Effector memory CD8-positive, alpha-beta T cell (primary cell): ENCODE measurements at regions not wholly inside any gene's neighbourhood (a gene's known extent, or its start where the extent isn't known, plus 50 kb on each side); places are given as distances from the start of the nearest gene placed in this dataset.
A peak's percentile ranks its signal among the peaks of the same experiment; 100 is the strongest.

Experiments
- ATAC-seq: fragments of 150-1000 bp; cut with Tn5 transposase; replicated peaks from 2 replicates; pipeline ENCODE4 v1.10.0; 2021; ENCODE audit warnings: mild to moderate bottlenecking, moderate library complexity
- DNase-seq, 3 experiments: peaks; one replicate each; pipeline ENCODE4 v3.0.0; 2021
- H3K27ac Mint-ChIP-seq, 2 donors: one replicate each; pipeline ENCODE4 v1.8.0; 2022; ENCODE audit warnings: mild to moderate bottlenecking in 2 of 2, mixed read lengths in 2 of 2, moderate library complexity in 2 of 2
- H3K27me3 Mint-ChIP-seq, 2 donors: one replicate each; pipeline ENCODE4 v1.8.0; 2022; ENCODE audit warnings: mixed read lengths in 2 of 2
- H3K36me3 Mint-ChIP-seq: one replicate; pipeline ENCODE4 v1.8.0; 2022; ENCODE audit warnings: mild to moderate bottlenecking, moderate library complexity, mixed read lengths; ENCODE audit not compliant: insufficient read depth
- H3K4me1 Mint-ChIP-seq, 2 donors: one replicate each; pipeline ENCODE4 v1.8.0; 2022; ENCODE audit warnings: low read depth in 2 of 2, mixed read lengths in 2 of 2
- H3K4me3 Mint-ChIP-seq, 2 donors: one replicate each; pipeline ENCODE4 v1.8.0; 2022; ENCODE audit warnings: mild to moderate bottlenecking in 2 of 2, mixed read lengths in 2 of 2, moderate library complexity in 2 of 2
- H3K9me3 Mint-ChIP-seq, 2 donors: one replicate each; pipeline ENCODE4 v1.8.0; 2022; ENCODE audit warnings: mixed read lengths in 2 of 2

DNA sequence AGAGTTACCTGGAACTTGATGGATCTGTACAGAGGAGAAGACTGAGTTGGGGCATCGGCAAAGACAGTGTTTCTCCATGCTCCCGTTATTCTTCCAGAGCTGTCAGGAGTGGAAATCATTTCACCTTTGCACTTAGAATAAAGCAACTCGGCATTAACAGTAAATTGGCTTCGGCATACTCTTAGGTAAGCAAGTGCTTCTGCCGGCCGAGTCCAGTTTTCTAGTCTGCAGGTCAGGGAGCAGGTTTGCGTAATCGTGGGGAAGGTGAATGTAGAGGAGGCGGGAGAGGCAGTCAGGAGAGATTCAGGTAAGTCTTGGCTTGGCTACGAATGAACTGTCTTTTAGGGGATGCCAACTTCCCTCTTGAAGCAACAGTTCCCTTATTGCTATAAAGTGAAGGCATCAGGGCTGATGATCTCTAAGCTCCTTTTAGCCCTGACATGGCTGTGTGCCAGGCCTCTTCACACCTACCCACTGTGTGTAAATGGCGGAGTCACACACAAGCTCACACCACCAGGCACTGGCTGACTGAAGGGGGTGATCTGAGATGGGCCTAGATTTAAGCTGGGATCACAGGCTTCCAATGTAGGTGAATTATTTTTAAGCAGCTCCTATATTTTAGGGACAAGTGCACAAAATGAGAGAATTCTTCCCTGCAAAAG is 127.1 kb downstream of the GATA3 start:
- DNase-seq (no peak), ATAC-seq (no peak)
- peak overlapping the region in 1 of 2 donors; percentile 6 for H3K4me3 Mint-ChIP-seq
- peak overlapping the region; percentile 14 to 84 for H3K27ac Mint-ChIP-seq
- H3K27me3 Mint-ChIP-seq = no peaks in the 10 kb centered on the region
- H3K4me1 Mint-ChIP-seq = peaks cover 24 to 27% of the 10 kb centered on the region in 2 donors
- H3K36me3 Mint-ChIP-seq = peaks cover 7% of the 10 kb centered on the region
- H3K9me3 Mint-ChIP-seq = no peaks in the 10 kb centered on the region

DNA sequence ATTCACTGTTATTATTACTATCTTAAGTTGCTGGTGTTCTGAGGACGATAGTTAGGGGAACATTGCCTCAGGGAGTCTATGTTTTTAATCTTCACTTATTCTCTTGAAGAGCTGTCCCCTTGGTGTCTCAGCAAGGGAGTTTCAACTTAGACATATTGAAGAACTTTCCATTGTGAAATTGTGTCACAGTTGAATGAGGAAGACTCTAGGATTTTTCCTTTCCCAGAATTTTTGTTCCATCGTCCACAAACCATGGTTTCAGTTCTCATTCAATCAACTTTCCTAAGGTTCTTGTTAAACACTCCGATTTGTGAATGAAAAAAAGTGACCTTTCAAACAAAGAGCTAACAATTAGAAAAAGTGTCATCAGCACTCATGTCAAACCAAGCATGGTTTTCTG is 128.3 kb downstream of the GATA3 start:
- peak overlapping the region; percentile 81 to 84 for H3K27ac Mint-ChIP-seq
- no peaks in the 10 kb centered on the region for H3K9me3 Mint-ChIP-seq
- H3K36me3 Mint-ChIP-seq = peaks cover 7% of the 10 kb centered on the region
- ATAC-seq = no peak
- peak overlapping the region; percentile 12 to 25 for H3K4me3 Mint-ChIP-seq
- H3K27me3 Mint-ChIP-seq = peaks cover 0 to under 1% of the 10 kb centered on the region in 2 donors
- no peak for DNase-seq
- peaks cover 24 to 27% of the 10 kb centered on the region in 2 donors for H3K4me1 Mint-ChIP-seq

DNA sequence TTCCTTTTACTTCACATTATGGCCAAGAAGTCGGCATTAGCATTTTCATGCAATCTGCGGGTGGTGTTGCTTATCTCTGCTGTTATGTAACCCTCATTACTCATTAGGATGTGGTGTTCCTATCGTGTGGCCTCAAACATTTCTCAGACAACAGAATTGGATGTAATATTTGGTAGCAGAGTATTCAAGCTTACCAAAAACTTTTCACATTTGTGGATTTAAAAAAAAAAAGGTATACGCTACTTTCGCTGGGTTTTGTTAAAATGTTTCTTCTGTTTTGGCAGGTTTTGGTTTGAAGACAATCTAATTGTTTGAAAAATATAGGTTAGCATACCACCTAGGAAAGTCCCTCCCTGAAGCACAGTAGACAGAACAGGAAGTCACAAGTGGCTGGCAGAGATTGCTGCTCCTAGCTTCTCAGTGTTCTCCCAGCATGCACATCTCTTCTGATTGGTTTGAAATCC is 128.8 kb downstream of the GATA3 start:
- peaks cover 24 to 27% of the 10 kb centered on the region in 2 donors for H3K4me1 Mint-ChIP-seq
- DNase-seq (peak; percentile 42 to 49 (median 43)), ATAC-seq (peak; percentile 92)
- peak overlapping the region; percentile 81 to 84 for H3K27ac Mint-ChIP-seq
- peaks cover 7% of the 10 kb centered on the region for H3K36me3 Mint-ChIP-seq
- no peaks in the 10 kb centered on the region for H3K9me3 Mint-ChIP-seq
- H3K4me3 Mint-ChIP-seq = peak overlapping the region; percentile 12 to 25
- H3K27me3 Mint-ChIP-seq = peaks cover 0 to 5% of the 10 kb centered on the region in 2 donors

DNA sequence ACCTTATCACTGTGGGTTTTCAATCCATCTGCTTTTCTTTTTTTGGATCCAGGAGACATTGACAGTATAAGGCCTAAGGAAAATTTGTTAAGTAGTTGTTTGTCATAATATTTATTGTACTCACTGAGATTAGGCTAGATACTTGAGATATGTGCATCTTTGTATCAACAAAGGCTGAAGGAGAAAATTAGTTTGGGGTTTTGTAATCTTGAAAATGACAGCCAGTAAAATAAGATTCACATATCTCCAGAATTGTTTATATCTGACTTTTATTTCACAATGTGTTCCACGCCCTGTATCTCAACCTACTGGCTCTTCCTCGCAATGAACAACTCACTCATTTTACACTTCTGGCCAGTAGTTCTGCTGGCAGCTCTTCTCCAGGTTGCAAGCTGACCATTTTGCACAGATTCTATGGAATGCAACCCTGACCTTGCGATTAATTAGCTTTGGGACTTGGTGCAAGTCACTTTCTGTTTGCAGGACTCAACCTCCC is 132.7 kb downstream of the GATA3 start:
- no peak overlapping the region for H3K4me3 Mint-ChIP-seq
- DNase-seq = no peak
- H3K27me3 Mint-ChIP-seq = peaks cover 10 to 17% of the 10 kb centered on the region in 2 donors
- no peak for ATAC-seq
- peaks cover 7% of the 10 kb centered on the region for H3K36me3 Mint-ChIP-seq
- H3K9me3 Mint-ChIP-seq = no peaks in the 10 kb centered on the region
- peaks cover 25 to 26% of the 10 kb centered on the region in 2 donors for H3K4me1 Mint-ChIP-seq
- H3K27ac Mint-ChIP-seq = no peak overlapping the region

DNA sequence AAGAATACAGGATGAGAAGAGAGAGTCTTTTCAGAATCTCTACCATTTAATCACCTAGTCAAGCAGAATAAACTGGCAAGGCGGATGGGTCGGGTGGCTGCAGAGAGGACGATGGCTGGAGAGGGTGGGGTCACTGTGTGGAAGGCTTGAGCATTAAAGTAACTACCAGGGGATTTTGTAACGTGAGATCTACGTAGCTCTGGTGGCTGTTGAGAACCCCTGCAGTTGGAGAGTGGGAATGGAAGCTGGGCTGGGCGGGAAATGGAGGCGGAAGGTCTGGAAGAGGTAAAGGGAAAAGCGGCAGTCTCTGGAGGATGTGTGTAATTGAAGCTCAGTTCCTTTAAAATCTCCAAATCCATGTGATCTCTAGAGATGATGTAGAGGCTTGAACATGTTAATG is 135.0 kb downstream of the GATA3 start:
- peak overlapping the region in 1 of 2 donors; percentile 14 for H3K27ac Mint-ChIP-seq
- no peak for ATAC-seq
- no peaks in the 10 kb centered on the region for H3K36me3 Mint-ChIP-seq
- no peaks in the 10 kb centered on the region for H3K9me3 Mint-ChIP-seq
- DNase-seq = no peak
- peaks cover 8 to 12% of the 10 kb centered on the region in 2 donors for H3K4me1 Mint-ChIP-seq
- peaks cover 10 to 17% of the 10 kb centered on the region in 2 donors for H3K27me3 Mint-ChIP-seq
- no peak overlapping the region for H3K4me3 Mint-ChIP-seq

DNA sequence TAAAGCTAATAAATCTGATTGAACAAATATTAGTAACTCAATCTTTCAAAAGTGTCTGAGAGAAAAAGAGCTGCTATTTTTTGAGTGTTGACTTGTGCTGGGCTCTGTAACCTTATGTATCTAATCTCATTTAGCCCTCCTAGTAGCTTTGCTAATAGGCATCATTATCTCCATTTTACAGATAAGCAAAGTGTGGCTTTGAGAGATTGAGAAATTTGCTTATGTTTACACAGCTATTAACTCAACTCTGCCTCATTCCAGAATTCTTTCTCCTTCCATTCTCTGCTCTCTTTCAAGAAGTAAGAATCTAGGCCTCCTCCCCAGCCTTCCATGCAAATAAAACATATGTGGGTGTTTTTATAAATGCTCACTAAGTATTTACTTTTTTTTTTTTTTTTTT is 137.8 kb downstream of the GATA3 start:
- H3K4me3 Mint-ChIP-seq = no peak overlapping the region
- ATAC-seq = no peak
- peaks cover 10 to 17% of the 10 kb centered on the region in 2 donors for H3K27me3 Mint-ChIP-seq

DNA sequence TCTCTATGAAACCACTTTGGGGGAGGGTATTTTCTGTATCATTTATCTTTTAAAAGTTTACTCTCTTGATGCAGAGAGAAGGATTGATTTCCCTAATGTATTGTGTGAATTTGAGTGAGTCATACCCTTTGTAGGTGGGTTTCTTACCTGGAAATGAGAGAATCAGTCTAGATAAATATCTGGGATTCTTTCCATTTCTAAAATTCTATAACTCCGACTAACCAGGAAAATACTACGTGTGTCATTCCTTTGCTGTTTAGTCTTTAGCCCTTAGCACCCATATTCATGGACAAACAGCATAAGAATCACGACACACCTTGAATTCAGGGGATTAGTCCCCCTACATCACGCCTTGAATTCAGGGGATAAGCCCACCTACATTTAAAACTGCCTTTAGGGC is 139.1 kb downstream of the GATA3 start:
- no peak overlapping the region for H3K4me3 Mint-ChIP-seq
- H3K9me3 Mint-ChIP-seq = no peaks in the 10 kb centered on the region
- no peak overlapping the region for H3K27ac Mint-ChIP-seq
- peaks cover 5 to 8% of the 10 kb centered on the region in 2 donors for H3K4me1 Mint-ChIP-seq
- DNase-seq = no peak
- no peak for ATAC-seq
- peaks cover 9 to 10% of the 10 kb centered on the region in 2 donors for H3K27me3 Mint-ChIP-seq
- no peaks in the 10 kb centered on the region for H3K36me3 Mint-ChIP-seq

More for the DNA sequence above, 137.8 kb downstream of the GATA3 start:
- DNase-seq = no peak
- H3K4me1 Mint-ChIP-seq = peaks cover 5 to 8% of the 10 kb centered on the region in 2 donors
- no peaks in the 10 kb centered on the region for H3K9me3 Mint-ChIP-seq
- H3K27ac Mint-ChIP-seq = no peak overlapping the region
- H3K36me3 Mint-ChIP-seq = no peaks in the 10 kb centered on the region

DNA sequence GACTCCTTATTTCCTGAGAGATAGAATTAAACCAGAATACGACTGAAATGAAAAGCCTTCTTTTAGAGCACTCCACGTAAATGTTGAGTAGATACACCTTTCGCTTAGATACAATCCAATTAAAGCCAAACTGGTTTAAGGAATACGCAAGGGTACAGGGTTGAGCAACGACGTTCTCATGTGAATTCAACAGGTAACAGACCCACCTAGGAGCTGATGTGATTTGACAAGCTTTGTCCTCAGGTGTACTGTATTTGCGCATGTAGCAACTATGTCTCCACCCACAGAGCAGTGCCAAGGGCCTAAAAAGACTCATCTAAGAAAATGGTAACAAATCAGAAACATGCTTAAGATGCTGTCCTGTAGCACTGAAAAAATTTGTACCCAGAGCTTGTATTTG is 139.6 kb downstream of the GATA3 start:
- H3K27me3 Mint-ChIP-seq = peaks cover 5 to 6% of the 10 kb centered on the region in 2 donors
- no peak for DNase-seq
- ATAC-seq = no peak
- H3K36me3 Mint-ChIP-seq = no peaks in the 10 kb centered on the region
- no peaks in the 10 kb centered on the region for H3K9me3 Mint-ChIP-seq
- H3K4me3 Mint-ChIP-seq = no peak overlapping the region
- no peak overlapping the region for H3K27ac Mint-ChIP-seq
- peaks cover 2 to 5% of the 10 kb centered on the region in 2 donors for H3K4me1 Mint-ChIP-seq

DNA sequence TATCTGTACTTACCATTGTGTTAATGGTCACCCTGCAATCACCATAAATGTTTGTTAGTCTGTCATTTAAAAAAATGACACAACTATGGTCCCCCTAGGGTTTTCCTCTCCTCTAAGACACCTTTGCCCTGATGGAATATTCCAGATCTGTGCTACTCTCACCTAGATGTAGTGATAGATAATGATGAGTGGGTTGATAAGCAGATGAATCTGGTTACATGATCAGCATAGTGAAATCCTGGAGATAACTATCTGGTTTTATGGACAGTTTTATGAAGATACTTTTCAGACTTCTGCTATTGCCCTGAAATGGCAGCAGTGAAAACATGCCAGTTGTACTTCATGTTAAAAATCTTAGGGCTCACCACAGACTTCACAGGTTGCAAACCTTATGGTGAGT is 152.4 kb downstream of the GATA3 start:
- H3K4me1 Mint-ChIP-seq = peaks cover 0 to 4% of the 10 kb centered on the region in 2 donors
- no peaks in the 10 kb centered on the region for H3K9me3 Mint-ChIP-seq
- DNase-seq (no peak), ATAC-seq (no peak)
- H3K36me3 Mint-ChIP-seq = no peaks in the 10 kb centered on the region
- no peak overlapping the region for H3K4me3 Mint-ChIP-seq
- H3K27me3 Mint-ChIP-seq = no peaks in the 10 kb centered on the region
- no peak overlapping the region for H3K27ac Mint-ChIP-seq

DNA sequence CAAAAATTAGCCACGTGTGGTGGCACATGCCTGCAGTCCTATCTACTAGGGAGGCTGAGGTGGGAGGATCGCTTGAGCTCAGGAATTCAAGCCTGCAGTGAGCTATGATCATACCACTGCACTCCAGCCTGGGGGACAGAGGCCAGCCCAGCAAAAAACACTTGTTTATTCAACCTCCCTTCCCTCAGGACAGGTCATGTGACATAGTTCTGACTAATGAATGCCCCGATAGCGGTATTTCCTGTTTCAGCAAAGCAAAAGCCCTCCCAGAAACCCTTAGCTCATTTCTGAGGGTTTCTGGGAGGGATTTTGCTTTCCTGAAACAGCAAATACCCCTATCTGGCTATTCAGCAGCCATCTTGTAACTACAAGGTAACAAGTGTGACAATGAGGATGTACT is 157.1 kb downstream of the GATA3 start:
- Mint-ChIP-seq H3K9me3 (no peaks in the 10 kb centered on the region), H3K27me3 (no peaks in the 10 kb centered on the region), H3K36me3 (no peaks in the 10 kb centered on the region), H3K4me3 (no peak overlapping the region), H3K27ac (peak overlapping the region in 1 of 2 donors; percentile 11), H3K4me1 (peaks cover 0 to 9% of the 10 kb centered on the region in 2 donors)
- DNase-seq (no peak), ATAC-seq (no peak)

DNA sequence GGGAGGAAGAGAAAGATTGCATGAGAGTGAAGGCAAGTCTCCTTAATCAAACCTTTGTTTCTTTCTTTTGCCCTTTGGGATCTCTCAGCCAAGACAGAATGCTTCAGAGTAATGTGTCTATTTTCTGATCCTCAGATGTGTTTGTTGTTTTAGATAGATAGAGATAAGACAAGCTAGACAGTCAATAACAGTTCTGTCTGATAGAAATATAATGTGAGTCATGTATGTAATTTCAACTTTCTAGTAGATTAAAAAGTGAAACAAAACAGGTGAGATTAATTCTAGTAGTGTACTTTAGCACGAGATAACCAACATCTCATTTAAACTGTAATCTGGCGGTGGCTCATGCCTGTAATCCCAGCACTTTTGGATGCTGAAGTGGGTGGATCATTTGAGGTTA is 159.2 kb downstream of the GATA3 start:
- Mint-ChIP-seq H3K36me3 (no peaks in the 10 kb centered on the region), H3K27me3 (no peaks in the 10 kb centered on the region), H3K27ac (peak overlapping the region in 1 of 2 donors; percentile 39), H3K4me1 (peaks cover 0 to 12% of the 10 kb centered on the region in 2 donors), H3K4me3 (no peak overlapping the region), H3K9me3 (no peaks in the 10 kb centered on the region)
- DNase-seq = no peak
- no peak for ATAC-seq

DNA sequence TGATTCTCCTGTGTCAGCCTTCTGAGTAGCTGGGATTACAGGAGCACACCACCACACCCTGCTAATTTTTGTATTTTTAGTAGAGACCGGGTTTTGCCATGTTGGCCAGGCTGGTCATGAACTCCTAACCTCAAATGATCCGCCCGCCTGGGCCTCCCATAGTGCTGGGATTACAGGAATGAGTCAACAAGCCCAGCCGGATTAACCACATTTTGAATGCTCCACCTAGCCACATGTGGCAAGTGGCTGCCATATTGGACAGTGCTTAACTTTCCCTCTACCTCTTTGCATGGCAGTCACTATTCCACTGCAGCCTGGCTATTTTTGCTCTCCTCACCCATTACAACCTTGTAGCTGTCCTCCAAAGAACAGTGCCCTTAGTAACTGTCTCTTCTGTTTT is 160.1 kb downstream of the GATA3 start:
- no peaks in the 10 kb centered on the region for H3K9me3 Mint-ChIP-seq
- H3K27ac Mint-ChIP-seq = no peak overlapping the region
- H3K4me3 Mint-ChIP-seq = no peak overlapping the region
- no peaks in the 10 kb centered on the region for H3K36me3 Mint-ChIP-seq
- no peak for ATAC-seq
- no peak for DNase-seq
- H3K4me1 Mint-ChIP-seq = peaks cover 0 to 12% of the 10 kb centered on the region in 2 donors
- no peaks in the 10 kb centered on the region for H3K27me3 Mint-ChIP-seq

DNA sequence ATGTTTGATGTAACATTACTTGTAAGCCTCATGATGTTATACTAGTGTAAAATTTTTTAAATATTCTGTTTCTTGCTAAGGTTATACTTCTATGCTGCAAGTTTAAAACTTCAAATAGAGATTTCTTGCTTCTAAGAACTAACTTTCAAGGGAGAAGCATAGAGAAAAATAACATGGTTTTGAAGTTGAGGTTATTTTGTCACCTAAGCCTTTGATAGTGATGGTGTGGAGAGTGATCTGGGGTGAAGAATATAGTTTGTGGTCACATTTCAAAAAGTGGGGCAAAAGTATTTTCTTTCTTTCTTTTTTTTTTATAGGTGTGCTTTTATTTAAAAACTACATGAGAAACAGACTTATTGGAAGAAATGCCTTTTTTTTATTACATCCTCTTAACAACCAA is 162.4 kb downstream of the GATA3 start:
- ATAC-seq = peak; percentile 90
- H3K27ac Mint-ChIP-seq = peak overlapping the region in 1 of 2 donors; percentile 56
- DNase-seq = no peak
- peak overlapping the region in 1 of 2 donors; percentile 15 for H3K4me3 Mint-ChIP-seq
- no peaks in the 10 kb centered on the region for H3K9me3 Mint-ChIP-seq
- no peaks in the 10 kb centered on the region for H3K27me3 Mint-ChIP-seq
- no peaks in the 10 kb centered on the region for H3K36me3 Mint-ChIP-seq
- peaks cover 0 to 12% of the 10 kb centered on the region in 2 donors for H3K4me1 Mint-ChIP-seq

DNA sequence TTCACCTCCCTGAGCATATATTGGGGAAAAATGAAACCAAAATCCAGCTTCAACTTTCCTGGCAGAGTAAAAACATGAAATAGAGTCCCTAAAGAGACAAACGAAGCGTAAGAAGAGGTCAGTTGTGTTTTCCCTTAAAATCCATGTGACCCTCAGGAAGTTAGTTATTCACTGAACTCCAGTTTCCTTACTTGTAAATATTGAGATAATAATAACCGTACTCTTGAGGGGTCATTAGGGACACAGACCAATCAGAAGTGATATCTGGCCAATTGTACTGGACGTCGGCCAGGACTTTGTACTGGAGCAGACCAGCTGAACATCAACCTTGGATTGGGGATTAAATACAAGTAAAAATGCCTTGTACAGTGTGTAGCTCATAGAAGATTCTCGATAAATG is 167.0 kb downstream of the GATA3 start:
- no peak overlapping the region for H3K4me3 Mint-ChIP-seq
- H3K4me1 Mint-ChIP-seq = peaks cover 0 to 10% of the 10 kb centered on the region in 2 donors
- H3K9me3 Mint-ChIP-seq = no peaks in the 10 kb centered on the region
- peaks cover 0 to 7% of the 10 kb centered on the region in 2 donors for H3K27me3 Mint-ChIP-seq
- DNase-seq = no peak
- no peak overlapping the region for H3K27ac Mint-ChIP-seq
- no peak for ATAC-seq
- H3K36me3 Mint-ChIP-seq = no peaks in the 10 kb centered on the region
